DOHH2 (cell line): ENCODE measurements at regions not wholly inside any gene's neighbourhood (a gene's known extent, or its start where the extent isn't known, plus 50 kb on each side); places are given as distances from the start of the nearest gene placed in this dataset.

Experiments
- H3F3A ChIP-seq: fragments of 200-600 bp; sonication (generic), shearing (Covaris generic); 2 replicates; pipeline ENCODE4 v1.6.0; 2016; ENCODE audit warnings: antibody characterized with exemption, mild to moderate bottlenecking; ENCODE audit not compliant: control insufficient read depth, insufficient read depth
- H3K27ac ChIP-seq: fragments of 200-600 bp; sonication (generic); 2 replicates; pipeline ENCODE4 v1.5.1; 2014; ENCODE audit warnings: low read depth, mild to moderate bottlenecking, low read length, moderate library complexity
- H3K27me3 ChIP-seq: fragments of 200-600 bp; sonication (generic); 2 replicates; pipeline ENCODE4 v1.6.1; 2014; ENCODE audit warnings: mild to moderate bottlenecking, low read length, mixed read lengths; ENCODE audit not compliant: control insufficient read depth
- H3K36me3 ChIP-seq: fragments of 200-600 bp; sonication (generic); 2 replicates; pipeline ENCODE4 v1.6.1; 2014; ENCODE audit warnings: mild to moderate bottlenecking, low read length, moderate library complexity, mixed read lengths; ENCODE audit not compliant: control insufficient read depth
- H3K4me1 ChIP-seq: fragments of 200-600 bp; sonication (generic); 2 replicates; pipeline ENCODE4 v1.6.1; 2014; ENCODE audit warnings: mild to moderate bottlenecking, low read length, mixed read lengths; ENCODE audit not compliant: control insufficient read depth
- H3K4me2 ChIP-seq: fragments of 200-600 bp; sonication (generic); 2 replicates; pipeline ENCODE4 v1.6.0; 2014; ENCODE audit warnings: mild to moderate bottlenecking, low read length, moderate library complexity
- H3K4me3 ChIP-seq: fragments of 200-600 bp; sonication (generic); 2 replicates; pipeline ENCODE4 v1.5.1; 2014; ENCODE audit warnings: mild to moderate bottlenecking, low read length, mixed read lengths
- H3K79me2 ChIP-seq: fragments of 200-600 bp; sonication (generic); 2 replicates; pipeline ENCODE4 v1.6.1; 2014; ENCODE audit warnings: mild to moderate bottlenecking, low read length, mixed read lengths; ENCODE audit not compliant: control insufficient read depth
- H3K9me2 ChIP-seq: fragments of 200-600 bp; sonication (generic); replicated peaks from 2 replicates; pipeline ENCODE4 v1.6.1; 2014; ENCODE audit warnings: mild to moderate bottlenecking, low read length, mixed read lengths; ENCODE audit not compliant: control insufficient read depth
- H3K9me3 ChIP-seq: fragments of 200-600 bp; sonication (generic); 2 replicates; pipeline ENCODE4 v1.6.1; 2014; ENCODE audit warnings: antibody characterized with exemption, low read length, mixed read lengths; ENCODE audit not compliant: control insufficient read depth, insufficient read depth
- H4K20me1 ChIP-seq: fragments of 200-600 bp; sonication (generic); 2 replicates; pipeline ENCODE4 v1.6.0; 2014; ENCODE audit warnings: low read depth, mild to moderate bottlenecking, antibody characterized with exemption, low read length, moderate library complexity; ENCODE audit not compliant: control insufficient read depth, insufficient read depth
- CTCF ChIP-seq: fragments of 200-600 bp; sonication (generic); IDR thresholded peaks from one replicate; pipeline ENCODE4 v1.5.1; 2014; ENCODE audit warnings: antibody characterized with exemption, mild to moderate bottlenecking, low read depth, low read length; ENCODE audit not compliant: poor library complexity, severe bottlenecking
- EZH2phosphoT487 ChIP-seq: fragments of 200-600 bp; sonication (generic); IDR thresholded peaks from 2 replicates; pipeline ENCODE4 v1.6.1; 2017; ENCODE audit warnings: borderline replicate concordance, mild to moderate bottlenecking, antibody characterized with exemption, low read length, moderate library complexity, mixed read lengths

- H3K4me1 ChIP-seq, result peaks cover 9% of the 10 kb centered on the region
- TF ChIP-seq CTCF (no peak), EZH2phosphoT487 (no peak)
- no peaks in the 10 kb centered on the region for H3K9me2 ChIP-seq
- H4K20me1 ChIP-seq, result no peaks in the 10 kb centered on the region
- no peaks in the 10 kb centered on the region for H3K27me3 ChIP-seq
- H3K27ac ChIP-seq, result no peak overlapping the region
- H3K36me3 ChIP-seq, result no peaks in the 10 kb centered on the region
- H3K4me3 ChIP-seq, result no peak overlapping the region
- no peaks in the 10 kb centered on the region for H3K9me3 ChIP-seq
- H3F3A ChIP-seq, result no peaks in the 10 kb centered on the region
- H3K4me2 ChIP-seq, result no peak overlapping the region
- no peaks in the 10 kb centered on the region for H3K79me2 ChIP-seq
Measured at GRCh38 chr14:62056789-62057188, 294.6 kb downstream of the SNAPC1 start.

- H3K4me2 ChIP-seq, result peak overlapping the region; percentile 61
Measured at GRCh38 chr14:62062645-62063044, 300.4 kb downstream of the SNAPC1 start.

GRCh38 chr14:62064751-62065323 is 302.6 kb downstream of the SNAPC1 start:
- no peaks in the 10 kb centered on the region for H3K27me3 ChIP-seq
- H3K9me2 ChIP-seq, result no peaks in the 10 kb centered on the region
- H3K79me2 ChIP-seq, result no peaks in the 10 kb centered on the region
- no peak overlapping the region for H3K27ac ChIP-seq
- H3K36me3 ChIP-seq, result no peaks in the 10 kb centered on the region
- no peaks in the 10 kb centered on the region for H4K20me1 ChIP-seq
- TF ChIP-seq EZH2phosphoT487 (no peak), CTCF (no peak)
- peaks cover 27% of the 10 kb centered on the region for H3K4me1 ChIP-seq
- no peaks in the 10 kb centered on the region for H3F3A ChIP-seq
- no peaks in the 10 kb centered on the region for H3K9me3 ChIP-seq
- H3K4me2 ChIP-seq, result no peak overlapping the region
- no peak overlapping the region for H3K4me3 ChIP-seq

More at GRCh38 chr14:62062645-62063044, 300.4 kb downstream of the SNAPC1 start:
- Histone ChIP-seq H3K79me2 (no peaks in the 10 kb centered on the region), H3K4me1 (peaks cover 27% of the 10 kb centered on the region), H3F3A (no peaks in the 10 kb centered on the region), H3K9me3 (no peaks in the 10 kb centered on the region), H3K4me3 (peak overlapping the region; percentile 50), H3K9me2 (no peaks in the 10 kb centered on the region), H3K27me3 (no peaks in the 10 kb centered on the region), H3K27ac (no peak overlapping the region), H3K36me3 (no peaks in the 10 kb centered on the region), H4K20me1 (no peaks in the 10 kb centered on the region)
- TF ChIP-seq CTCF, result no peak
